GM12873 (cell line): ENCODE measurements at regions not wholly inside any gene's neighbourhood (a gene's known extent, or its start where the extent isn't known, plus 50 kb on each side); places are given as distances from the start of the nearest gene placed in this dataset.

ENCODE experiments used
- TF ChIP-seq, protein P1 (sequence below): IDR thresholded peaks from 2 replicates; pipeline ENCODE4 v1.5.1; 2012; ENCODE audit warnings: low read depth, mild to moderate bottlenecking, moderate library complexity, low read length, control low read depth; ENCODE audit not compliant: insufficient read depth; ENCODE audit errors: missing control alignments

DNA sequence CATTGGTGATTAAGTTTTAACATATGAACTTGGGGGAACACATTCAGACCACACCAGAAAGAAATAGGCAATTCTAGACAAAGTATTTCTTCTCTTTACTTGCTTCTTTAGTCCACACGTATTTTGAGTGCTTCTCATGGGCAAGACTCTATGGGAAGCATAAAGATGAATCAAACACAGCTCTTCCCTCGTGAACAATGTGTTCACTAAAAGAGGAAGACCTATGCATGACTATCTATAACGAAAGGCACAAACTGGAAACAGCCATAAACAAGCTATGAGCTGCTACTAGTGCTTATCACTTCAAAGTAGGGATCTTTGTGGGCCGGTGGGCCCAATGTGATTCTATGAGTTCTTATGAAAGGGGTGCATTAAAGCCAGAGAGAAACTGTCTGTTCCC, 53.0 kb upstream of the PRDX6 start:
- TF ChIP-seq, protein P1, sequence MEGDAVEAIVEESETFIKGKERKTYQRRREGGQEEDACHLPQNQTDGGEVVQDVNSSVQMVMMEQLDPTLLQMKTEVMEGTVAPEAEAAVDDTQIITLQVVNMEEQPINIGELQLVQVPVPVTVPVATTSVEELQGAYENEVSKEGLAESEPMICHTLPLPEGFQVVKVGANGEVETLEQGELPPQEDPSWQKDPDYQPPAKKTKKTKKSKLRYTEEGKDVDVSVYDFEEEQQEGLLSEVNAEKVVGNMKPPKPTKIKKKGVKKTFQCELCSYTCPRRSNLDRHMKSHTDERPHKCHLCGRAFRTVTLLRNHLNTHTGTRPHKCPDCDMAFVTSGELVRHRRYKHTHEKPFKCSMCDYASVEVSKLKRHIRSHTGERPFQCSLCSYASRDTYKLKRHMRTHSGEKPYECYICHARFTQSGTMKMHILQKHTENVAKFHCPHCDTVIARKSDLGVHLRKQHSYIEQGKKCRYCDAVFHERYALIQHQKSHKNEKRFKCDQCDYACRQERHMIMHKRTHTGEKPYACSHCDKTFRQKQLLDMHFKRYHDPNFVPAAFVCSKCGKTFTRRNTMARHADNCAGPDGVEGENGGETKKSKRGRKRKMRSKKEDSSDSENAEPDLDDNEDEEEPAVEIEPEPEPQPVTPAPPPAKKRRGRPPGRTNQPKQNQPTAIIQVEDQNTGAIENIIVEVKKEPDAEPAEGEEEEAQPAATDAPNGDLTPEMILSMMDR: no peak

DNA sequence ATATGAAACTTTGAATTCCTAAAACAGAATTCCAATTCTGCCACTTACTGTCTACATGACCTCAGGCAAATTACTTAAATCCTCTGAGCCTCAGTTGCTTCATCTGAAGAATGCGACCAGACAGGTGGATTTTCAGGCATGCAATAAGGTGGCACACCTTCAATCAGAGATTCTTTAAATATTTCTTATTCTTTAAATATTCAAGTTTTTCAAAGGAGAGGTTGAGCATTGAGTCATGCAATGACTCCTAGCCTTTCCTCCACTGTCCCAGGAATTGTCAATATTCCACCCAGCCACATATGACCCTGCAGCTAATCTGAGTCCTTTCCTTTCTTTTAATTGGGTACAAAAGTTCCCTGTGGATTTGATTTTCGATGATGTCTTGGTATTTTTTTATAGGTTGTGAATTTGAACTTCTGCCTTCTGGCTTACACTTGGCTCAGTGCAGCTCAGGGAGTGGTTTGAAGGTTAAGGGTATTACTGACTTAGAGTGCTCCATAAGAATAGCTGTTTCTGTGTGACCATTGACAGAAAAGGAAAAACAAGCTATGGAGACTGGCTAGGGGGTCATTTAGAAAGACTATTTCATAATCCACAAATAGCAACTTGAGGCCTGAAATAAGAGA, 52.2 kb upstream of the PRDX6 start:
- TF ChIP-seq, protein P1: no peak

DNA sequence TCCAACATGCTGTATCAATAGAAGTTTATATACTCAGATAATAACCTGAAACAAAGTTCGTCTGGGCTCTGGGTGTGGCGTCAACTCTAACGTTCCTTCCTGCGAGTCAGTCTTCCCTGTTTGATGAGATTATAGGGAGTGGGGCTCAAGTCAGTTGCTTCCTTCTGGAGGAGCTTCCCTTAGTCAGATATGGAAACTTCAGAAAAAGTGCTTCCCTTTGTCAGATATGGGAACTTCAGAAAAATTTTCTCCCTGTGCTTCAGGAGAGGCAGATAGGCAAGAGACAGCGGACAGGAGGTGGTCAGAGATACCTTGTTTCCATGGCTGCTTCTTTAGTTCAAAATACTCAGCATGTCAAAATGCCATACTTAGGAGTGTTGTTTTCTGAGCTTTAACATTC, 51.1 kb upstream of the PRDX6 start:
- TF ChIP-seq, protein P1: no peak

DNA sequence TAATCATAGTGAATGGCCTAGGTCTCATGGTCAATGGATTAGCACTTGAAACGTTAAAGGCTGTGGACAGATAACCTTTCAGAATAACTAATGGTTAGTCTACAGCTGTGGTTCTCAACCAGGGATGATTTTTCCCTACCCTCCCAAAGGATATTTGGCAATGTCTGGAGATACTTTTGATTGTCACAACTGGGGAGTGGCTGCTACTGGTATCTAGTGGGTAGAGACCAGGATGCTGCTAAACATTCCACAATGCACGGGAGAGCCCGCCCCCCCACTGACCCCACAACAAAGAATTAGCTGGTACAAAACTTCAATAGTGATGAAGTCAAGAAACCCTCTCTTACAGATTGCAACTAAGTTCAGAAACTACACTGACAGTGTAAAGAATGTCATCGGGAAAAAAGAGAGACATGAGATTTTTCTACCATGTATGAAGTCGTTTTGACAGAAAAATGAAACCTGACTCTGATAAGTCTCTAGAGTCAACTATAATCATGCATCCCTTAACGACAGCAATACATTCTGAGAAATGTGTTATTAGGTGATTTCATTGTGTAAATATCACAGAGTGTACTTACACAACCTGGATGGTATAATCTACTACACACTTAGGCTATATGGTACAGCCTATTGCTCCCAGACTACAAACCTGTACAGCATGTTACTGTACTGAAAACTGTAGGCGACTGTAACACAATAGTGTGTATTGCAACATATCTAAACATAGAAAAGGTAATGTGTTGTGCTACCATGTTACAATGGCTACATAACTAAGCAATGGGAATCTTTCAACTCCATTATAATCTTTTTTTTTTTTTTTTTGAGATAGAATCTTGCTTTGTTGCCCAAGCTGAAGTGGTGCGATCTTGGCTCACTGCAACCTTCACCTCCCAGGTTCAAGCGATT, 49.7 kb upstream of the PRDX6 start:
- TF ChIP-seq, protein P1: no peak
